OCI-LY1 (cell line): ENCODE measurements at regions not wholly inside any gene's neighbourhood (a gene's known extent, or its start where the extent isn't known, plus 50 kb on each side); places are given as distances from the start of the nearest gene placed in this dataset.

Source experiments
- CTCF ChIP-seq: fragments of 200-600 bp; sonication (generic), shearing (Covaris generic); IDR thresholded peaks from 2 replicates; pipeline ENCODE4 v1.5.1; 2017; ENCODE audit warnings: mild to moderate bottlenecking, antibody characterized with exemption, low read length, moderate library complexity, mixed read lengths
- EZH2 ChIP-seq: fragments of 200-600 bp; sonication (generic), shearing (Covaris generic); IDR thresholded peaks from 2 replicates; pipeline ENCODE4 v1.8.0; 2017; ENCODE audit warnings: borderline replicate concordance, mixed run types, mild to moderate bottlenecking, antibody characterized with exemption, low read length, moderate library complexity, mixed read lengths

- TF ChIP-seq CTCF = no peak
- TF ChIP-seq EZH2 = no peak
These were observed 193.2 kb upstream of the KIF2A start for GRCh38 chr5:62112689-62113228.
